PC-3 (cell line): ENCODE measurements at regions not wholly inside any gene's neighbourhood (a gene's known extent, or its start where the extent isn't known, plus 50 kb on each side); places are given as distances from the start of the nearest gene placed in this dataset.

Experiments
- ATAC-seq: fragments of 200-7000 bp; cut with Tn5 transposase; 2 replicates; pipeline ENCODE4 v1.9.1; 2020; ENCODE audit warnings: mild to moderate bottlenecking, moderate library complexity
- BruUV-seq: library from RNA; stranded (reverse); fragments of 400-500 nt; replicated peaks from 2 replicates; lab custom pipeline; 2021; lab: Mats Ljungman, UMichigan
- CTCF ChIA-PET: fragments of 300-600 bp; sonication (Branson Sonifier 250); formaldehyde crosslinking; loops from one replicate; lab custom pipeline; 2022; ENCODE audit warnings: antibody characterized with exemption; lab: Charles Lee
- POLR2A ChIA-PET: fragments of 300-600 bp; sonication (Branson Sonifier 250); formaldehyde crosslinking; loops from one replicate; lab custom pipeline; 2022; ENCODE audit warnings: antibody characterized with exemption; ENCODE audit not compliant: unreplicated experiment; lab: Charles Lee
- DNase-seq: peaks from one replicate; pipeline ENCODE4 v3.0.0-alpha.2; 2015
- H2AFZ ChIP-seq: fragments of 300-600 bp; sonication (generic); 2 replicates; pipeline ENCODE4 v1.6.0; 2016; ENCODE audit warnings: antibody characterized with exemption, low read length
- H3F3A ChIP-seq: fragments of 300-600 bp; sonication (generic); one replicate; pipeline ENCODE4 v1.6.0; 2017; ENCODE audit warnings: antibody characterized with exemption, low read length, control low read depth, mild to moderate bottlenecking; ENCODE audit not compliant: unreplicated experiment
- H3K27ac ChIP-seq: fragments of 300-600 bp; sonication (generic); 2 replicates; pipeline ENCODE4 v1.5.1; 2016; ENCODE audit warnings: mild to moderate bottlenecking, low read length
- H3K27me3 ChIP-seq: fragments of 300-600 bp; sonication (generic); 2 replicates; pipeline ENCODE4 v1.6.1; 2016; ENCODE audit warnings: low read length, mixed read lengths
- H3K36me3 ChIP-seq: fragments of 300-600 bp; sonication (generic); 2 replicates; pipeline ENCODE4 v1.6.1; 2016; ENCODE audit warnings: low read depth, mixed run types, low read length, mixed read lengths
- H3K4me1 ChIP-seq: fragments of 300-600 bp; sonication (generic); 2 replicates; pipeline ENCODE4 v1.5.1; 2016; ENCODE audit warnings: low read length; ENCODE audit not compliant: insufficient read depth
- H3K4me2 ChIP-seq: fragments of 300-600 bp; sonication (generic); 2 replicates; pipeline ENCODE4 v1.6.0; 2016; ENCODE audit warnings: low read length
- H3K4me3 ChIP-seq: fragments of 300-600 bp; sonication (generic); 2 replicates; pipeline ENCODE4 v1.5.1; 2016; ENCODE audit warnings: mild to moderate bottlenecking, low read length, mixed read lengths
- H3K79me2 ChIP-seq: fragments of 300-600 bp; sonication (generic); 2 replicates; pipeline ENCODE4 v1.6.1; 2017; ENCODE audit warnings: low read length, mixed read lengths
- H3K9ac ChIP-seq: fragments of 300-600 bp; sonication (generic); 2 replicates; pipeline ENCODE4 v1.6.0; 2016; ENCODE audit warnings: mild to moderate bottlenecking, low read length
- H3K9me2 ChIP-seq: fragments of 300-600 bp; sonication (generic); replicated peaks from 2 replicates; pipeline ENCODE4 v1.6.1; 2016; ENCODE audit warnings: mixed run types, low read length, mixed read lengths
- H3K9me3 ChIP-seq: fragments of 300-600 bp; sonication (generic); 2 replicates; pipeline ENCODE4 v1.6.1; 2016; ENCODE audit warnings: low read length, mixed read lengths
- H4K20me1 ChIP-seq: fragments of 300-600 bp; sonication (generic); 2 replicates; pipeline ENCODE4 v1.6.1; 2016; ENCODE audit warnings: low read length, mixed read lengths
- CTCF ChIP-seq: fragments of 300-600 bp; sonication (generic); conservative IDR thresholded peaks from 2 replicates; pipeline ENCODE4 v1.5.1; 2017; ENCODE audit warnings: antibody characterized with exemption, low read depth, mild to moderate bottlenecking, low read length
- EZH2 ChIP-seq: fragments of 300-600 bp; sonication (generic); IDR thresholded peaks from one replicate; pipeline ENCODE4 v1.6.1; 2017; ENCODE audit warnings: antibody characterized with exemption, mild to moderate bottlenecking, low read length; ENCODE audit not compliant: unreplicated experiment
- EZH2phosphoT487 ChIP-seq: fragments of 300-600 bp; sonication (generic); IDR thresholded peaks from 2 replicates; pipeline ENCODE4 v1.6.1; 2018; ENCODE audit warnings: mild to moderate bottlenecking, antibody characterized with exemption, low read length, borderline replicate concordance
- intact Hi-C: fragments of 100-400 bp; cut with micrococcal nuclease; formaldehyde crosslinking; loops from 2 replicates; pipeline ENCODE4 v1.9.0; 2023

GRCh38 chr2:100216015-100216414 lies 73.6 kb upstream of the AFF3 start:
- Histone ChIP-seq H3K79me2 (no peaks in the 10 kb centered on the region), H2AFZ (no peak overlapping the region), H3K9me3 (no peaks in the 10 kb centered on the region), H3K27ac (no peak overlapping the region), H3K36me3 (no peaks in the 10 kb centered on the region), H3K4me3 (no peak overlapping the region), H3K4me2 (no peak overlapping the region), H3F3A (no peaks in the 10 kb centered on the region), H3K9ac (no peak overlapping the region), H3K4me1 (no peaks in the 10 kb centered on the region), H4K20me1 (no peaks in the 10 kb centered on the region), H3K9me2 (no peaks in the 10 kb centered on the region), H3K27me3 (no peaks in the 10 kb centered on the region)
- TF ChIP-seq EZH2phosphoT487 (no peak), CTCF (no peak), EZH2 (no peak)
- BruUV-seq, result no TSS peak
- ChIA-PET POLR2A (interaction anchor here (0.6 kb wide), 1 partner anchor 186 kb away, joined by 3 read pairs; no protein-coding TSS in a partner anchor), CTCF (no interaction called here)
- no peak for DNase-seq
- ATAC-seq, result no peak
- intact Hi-C loops, result no loop called here

- H4K20me1 ChIP-seq, result no peaks in the 10 kb centered on the region
- no peaks in the 10 kb centered on the region for H3K27me3 ChIP-seq
- H3K27ac ChIP-seq, result no peak overlapping the region
- H2AFZ ChIP-seq, result no peak overlapping the region
- H3K79me2 ChIP-seq, result no peaks in the 10 kb centered on the region
- H3K9me2 ChIP-seq, result no peaks in the 10 kb centered on the region
- intact Hi-C loops, result no loop called here
- ATAC-seq (no peak), DNase-seq (no peak)
- no peaks in the 10 kb centered on the region for H3K36me3 ChIP-seq
- H3K4me2 ChIP-seq, result no peak overlapping the region
- no peaks in the 10 kb centered on the region for H3K4me1 ChIP-seq
- CTCF ChIA-PET, result no interaction called here
- no peaks in the 10 kb centered on the region for H3F3A ChIP-seq
- H3K9me3 ChIP-seq, result no peaks in the 10 kb centered on the region
- TF ChIP-seq CTCF, result no peak
- no peak for TF ChIP-seq EZH2phosphoT487
- TF ChIP-seq EZH2, result no peak
- POLR2A ChIA-PET, result no interaction called here
- no peak overlapping the region for H3K4me3 ChIP-seq
- BruUV-seq, result no TSS peak
- H3K9ac ChIP-seq, result no peak overlapping the region
Observed at GRCh38 chr2:100215371-100215770, 73.0 kb upstream of the AFF3 start.

- H3K27ac ChIP-seq, result no peak overlapping the region
- TF ChIP-seq EZH2phosphoT487 (no peak), CTCF (no peak), EZH2 (no peak)
- ATAC-seq, result no peak
- ChIA-PET POLR2A (no interaction called here), CTCF (no interaction called here)
- no peaks in the 10 kb centered on the region for H3K4me1 ChIP-seq
- H3K79me2 ChIP-seq, result no peaks in the 10 kb centered on the region
- H3F3A ChIP-seq, result no peaks in the 10 kb centered on the region
- no peak overlapping the region for H3K4me3 ChIP-seq
- no peaks in the 10 kb centered on the region for H3K36me3 ChIP-seq
- H4K20me1 ChIP-seq, result no peaks in the 10 kb centered on the region
- BruUV-seq, result no TSS peak
- intact Hi-C loops, result no loop called here
- no peak for DNase-seq
- H3K9me3 ChIP-seq, result no peaks in the 10 kb centered on the region
- no peak overlapping the region for H2AFZ ChIP-seq
- no peaks in the 10 kb centered on the region for H3K27me3 ChIP-seq
- no peak overlapping the region for H3K9ac ChIP-seq
- H3K4me2 ChIP-seq, result no peak overlapping the region
- H3K9me2 ChIP-seq, result no peaks in the 10 kb centered on the region
Observed at GRCh38 chr2:100214265-100214971, 72.0 kb upstream of the AFF3 start.
